ENCODE measurements at regions not wholly inside any gene's neighbourhood (a gene's known extent, or its start where the extent isn't known, plus 50 kb on each side); places are given as distances from the start of the nearest gene placed in this dataset.

DNA sequence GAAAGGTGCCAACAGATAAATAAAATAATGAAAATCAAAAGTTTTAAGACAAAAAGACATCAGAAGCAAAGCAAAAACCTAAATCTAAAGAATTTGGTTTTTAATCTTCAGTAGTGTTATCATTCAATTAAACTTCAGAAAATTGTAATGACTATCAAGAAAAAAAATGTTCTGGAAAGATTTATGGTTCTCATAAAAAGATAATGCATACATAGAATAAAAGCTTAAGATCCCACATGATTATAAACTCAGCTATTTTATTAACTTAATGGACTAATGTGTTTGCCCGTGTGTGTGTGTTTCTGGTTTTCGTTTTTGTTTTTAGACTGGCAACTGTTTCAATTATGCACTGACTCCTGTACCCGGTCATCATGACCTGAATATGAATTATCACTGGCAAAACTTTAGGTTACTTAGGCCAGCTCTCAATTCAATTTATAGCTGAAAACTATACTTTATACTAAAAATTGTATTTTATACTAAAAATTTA lies 217.5 kb upstream of the DKK2 start:
- TF ChIP-seq, protein P1, sequence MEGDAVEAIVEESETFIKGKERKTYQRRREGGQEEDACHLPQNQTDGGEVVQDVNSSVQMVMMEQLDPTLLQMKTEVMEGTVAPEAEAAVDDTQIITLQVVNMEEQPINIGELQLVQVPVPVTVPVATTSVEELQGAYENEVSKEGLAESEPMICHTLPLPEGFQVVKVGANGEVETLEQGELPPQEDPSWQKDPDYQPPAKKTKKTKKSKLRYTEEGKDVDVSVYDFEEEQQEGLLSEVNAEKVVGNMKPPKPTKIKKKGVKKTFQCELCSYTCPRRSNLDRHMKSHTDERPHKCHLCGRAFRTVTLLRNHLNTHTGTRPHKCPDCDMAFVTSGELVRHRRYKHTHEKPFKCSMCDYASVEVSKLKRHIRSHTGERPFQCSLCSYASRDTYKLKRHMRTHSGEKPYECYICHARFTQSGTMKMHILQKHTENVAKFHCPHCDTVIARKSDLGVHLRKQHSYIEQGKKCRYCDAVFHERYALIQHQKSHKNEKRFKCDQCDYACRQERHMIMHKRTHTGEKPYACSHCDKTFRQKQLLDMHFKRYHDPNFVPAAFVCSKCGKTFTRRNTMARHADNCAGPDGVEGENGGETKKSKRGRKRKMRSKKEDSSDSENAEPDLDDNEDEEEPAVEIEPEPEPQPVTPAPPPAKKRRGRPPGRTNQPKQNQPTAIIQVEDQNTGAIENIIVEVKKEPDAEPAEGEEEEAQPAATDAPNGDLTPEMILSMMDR (IDR thresholded peaks at IDR 0.05; ENCODE audit: poor library complexity, severe bottlenecking) = no peak
- TF ChIP-seq RAD21 (conservative IDR thresholded peaks at IDR 0.05) (no peak), POLR2AphosphoS5 (IDR thresholded peaks at IDR 0.05) (no peak), EZH2 (IDR thresholded peaks at IDR 0.05; ENCODE audit: borderline replicate concordance, insufficient read depth, low read length, poor library complexity, severe bottlenecking) (no peak), EP300 (conservative IDR thresholded peaks at IDR 0.05; ENCODE audit: poor library complexity, severe bottlenecking) (no peak), MXI1 (conservative IDR thresholded peaks at IDR 0.05; ENCODE audit: poor library complexity, severe bottlenecking) (no peak)

Measured in neural cell (in vitro differentiated cells).